GM23338 (cell line): ENCODE measurements at regions not wholly inside any gene's neighbourhood (a gene's known extent, or its start where the extent isn't known, plus 50 kb on each side); places are given as distances from the start of the nearest gene placed in this dataset.

ENCODE experiments used
- ATAC-seq: fragments of 200-7000 bp; cut with Tn5 transposase; 3 replicates; pipeline ENCODE4 v1.9.1; 2020
- DNase-seq: peaks from one replicate; pipeline ENCODE4 v3.0.0-alpha.2; 2015; ENCODE audit warnings: low spot score
- H2AFZ ChIP-seq: fragments of 200-600 bp; sonication (generic); 2 replicates; pipeline ENCODE4 v1.8.0; 2016; ENCODE audit warnings: antibody characterized with exemption, mild to moderate bottlenecking, moderate library complexity
- H3F3A ChIP-seq: fragments of 200-600 bp; sonication (generic); replicated peaks from 2 replicates; pipeline ENCODE4 v1.8.0; 2017; ENCODE audit warnings: antibody characterized with exemption, mixed run types, low read depth
- H3K27ac ChIP-seq: fragments of 200-600 bp; sonication (generic); 2 replicates; pipeline ENCODE4 v1.6.1; 2016; ENCODE audit warnings: low read depth
- H3K27me3 ChIP-seq: fragments of 200-600 bp; sonication (generic); 2 replicates; pipeline ENCODE4 v1.8.0; 2016; ENCODE audit warnings: mild to moderate bottlenecking, mixed run types, moderate library complexity; ENCODE audit not compliant: insufficient read depth
- H3K36me3 ChIP-seq: fragments of 200-600 bp; sonication (generic); 2 replicates; pipeline ENCODE4 v1.8.0; 2016; ENCODE audit warnings: mild to moderate bottlenecking; ENCODE audit not compliant: insufficient read depth
- H3K4me1 ChIP-seq: fragments of 200-600 bp; sonication (generic); 2 replicates; pipeline ENCODE4 v1.8.0; 2016; ENCODE audit warnings: mild to moderate bottlenecking, moderate library complexity; ENCODE audit not compliant: insufficient read depth
- H3K4me2 ChIP-seq: fragments of 200-600 bp; sonication (generic); 2 replicates; pipeline ENCODE4 v1.7.1; 2017; ENCODE audit warnings: mixed run types
- H3K4me3 ChIP-seq: fragments of 200-600 bp; sonication (generic); 2 replicates; pipeline ENCODE4 v1.6.1; 2016; ENCODE audit warnings: mixed run types
- H3K79me2 ChIP-seq: fragments of 200-600 bp; sonication (generic); replicated peaks from 2 replicates; pipeline ENCODE4 v1.8.0; 2017; ENCODE audit warnings: mild to moderate bottlenecking; ENCODE audit not compliant: insufficient read depth
- H3K9me2 ChIP-seq: fragments of 200-600 bp; sonication (generic); 2 replicates; pipeline ENCODE4 v1.8.0; 2017; ENCODE audit not compliant: insufficient read depth
- H4K20me1 ChIP-seq: fragments of 200-600 bp; sonication (generic); replicated peaks from 2 replicates; pipeline ENCODE4 v1.8.0; 2017; ENCODE audit warnings: mild to moderate bottlenecking; ENCODE audit not compliant: insufficient read depth
- H3K27ac Mint-ChIP-seq: 2 replicates; pipeline ENCODE4 v1.8.0; 2020; ENCODE audit warnings: inconsistent platforms, mild to moderate bottlenecking, moderate library complexity, mixed read lengths
- H3K27me3 Mint-ChIP-seq: 3 replicates; pipeline ENCODE4 v1.8.0; 2022; ENCODE audit warnings: low read depth, mild to moderate bottlenecking, moderate library complexity, mixed read lengths, inconsistent platforms; ENCODE audit not compliant: insufficient read depth, poor library complexity
- H3K36me3 Mint-ChIP-seq: 3 replicates; pipeline ENCODE4 v1.8.0; 2021; ENCODE audit warnings: low read depth, mild to moderate bottlenecking, inconsistent platforms, moderate library complexity, mixed read lengths
- H3K4me1 Mint-ChIP-seq: 3 replicates; pipeline ENCODE4 v1.8.0; 2020; ENCODE audit warnings: mild to moderate bottlenecking, inconsistent platforms, mixed read lengths
- H3K4me3 Mint-ChIP-seq: 3 replicates; pipeline ENCODE4 v1.8.0; 2021; ENCODE audit warnings: moderate library complexity, mild to moderate bottlenecking, inconsistent platforms, mixed read lengths
- H3K9me3 Mint-ChIP-seq: 3 replicates; pipeline ENCODE4 v1.8.0; 2020; ENCODE audit warnings: moderate library complexity, mild to moderate bottlenecking, inconsistent platforms, mixed read lengths
- CREB1 ChIP-seq: fragments of 250-450 bp; sonication (Bioruptor Pico); IDR thresholded peaks from 2 replicates; pipeline ENCODE4 v1.5.0; 2020; ENCODE audit warnings: low read depth, mild to moderate bottlenecking, moderate library complexity
- CTCF ChIP-seq, 2 experiments: fragments of 200-600 bp in 1 of 2; sonication (generic) in 1 of 2; conservative IDR thresholded peaks; 2 replicates each; pipeline versions ENCODE4 v1.5.1 to v1.6.1; 2016 to 2017; ENCODE audit warnings: antibody characterized with exemption in 2 of 2, low read depth in 2 of 2, mild to moderate bottlenecking in 2 of 2, moderate library complexity in 1 of 2
- EZH2 ChIP-seq: fragments of 200-600 bp; sonication (generic); IDR thresholded peaks from one replicate; pipeline ENCODE4 v1.8.0; 2017; ENCODE audit warnings: antibody characterized with exemption, mild to moderate bottlenecking, low read depth; ENCODE audit not compliant: unreplicated experiment
- EZH2phosphoT487 ChIP-seq: fragments of 200-600 bp; sonication (generic); IDR thresholded peaks from one replicate; pipeline ENCODE4 v1.8.1; 2018; ENCODE audit warnings: antibody characterized with exemption; ENCODE audit not compliant: unreplicated experiment
- NANOG ChIP-seq: IDR thresholded peaks from 2 replicates; pipeline ENCODE4 v1.6.1; 2016; ENCODE audit warnings: antibody characterized with exemption, borderline replicate concordance
- POLR2AphosphoS5 ChIP-seq: IDR thresholded peaks from 2 replicates; pipeline ENCODE4 v1.6.1; 2016; ENCODE audit warnings: antibody characterized with exemption, low read depth
- REST ChIP-seq: IDR thresholded peaks from one replicate; pipeline ENCODE4 v1.6.1; 2018; ENCODE audit warnings: antibody characterized with exemption; ENCODE audit not compliant: unreplicated experiment
- STAT1 ChIP-seq: IDR thresholded peaks from one replicate; pipeline ENCODE4 v1.6.1; 2016; ENCODE audit warnings: antibody characterized with exemption; ENCODE audit not compliant: unreplicated experiment
- ZNF114 ChIP-seq: fragments of 250-450 bp; sonication (Bioruptor Pico); IDR thresholded peaks from 2 replicates; pipeline ENCODE4 v1.5.0; 2020; ENCODE audit warnings: mild to moderate bottlenecking, moderate library complexity
- ZNF331 ChIP-seq: fragments of 250-450 bp; sonication (Bioruptor Pico); IDR thresholded peaks from 2 replicates; pipeline ENCODE4 v1.5.0; 2020; ENCODE audit warnings: low read depth, mild to moderate bottlenecking, moderate library complexity
- ZNF462 ChIP-seq: fragments of 250-450 bp; sonication (Bioruptor Pico); IDR thresholded peaks from 2 replicates; pipeline ENCODE4 v1.5.0; 2020; ENCODE audit warnings: mild to moderate bottlenecking, moderate library complexity

GRCh38 chr2:192484903-192485302, 290.2 kb upstream of the TMEFF2 start:
- Mint-ChIP-seq H3K9me3 (peaks cover 6% of the 10 kb centered on the region; the same call in 1 of the 3 replicates), H3K27me3 (no peaks in the 10 kb centered on the region), H3K4me3 (no peak overlapping the region), H3K27ac (no peak overlapping the region), H3K4me1 (peaks cover 12% of the 10 kb centered on the region), H3K36me3 (peaks cover 3% of the 10 kb centered on the region; the same call in 1 of the 3 replicates)
- 0 out of 2 replicates have a peak, but pooled peaks cover 6% of the 10 kb centered on the region for H3K9me2 ChIP-seq
- no peaks in the 10 kb centered on the region for H3K79me2 ChIP-seq
- H3K4me3 ChIP-seq, result no peak overlapping the region
- H3K27me3 ChIP-seq, result no peaks in the 10 kb centered on the region
- peaks cover 4% of the 10 kb centered on the region; the same call in 1 of the 2 replicates for H3K36me3 ChIP-seq
- H2AFZ ChIP-seq, result peak overlapping the region; percentile 70; the same call in 1 of the 2 replicates
- ATAC-seq, result no peak
- peaks cover 11% of the 10 kb centered on the region for H3K4me1 ChIP-seq
- no peak overlapping the region for H3K27ac ChIP-seq
- no peaks in the 10 kb centered on the region for H3F3A ChIP-seq
- H4K20me1 ChIP-seq, result no peaks in the 10 kb centered on the region
- TF ChIP-seq CTCF (conservative IDR thresholded peaks at IDR 0.05; ENCODE audit: low read depth in 2 of 2) (no peak), EZH2 (no peak), NANOG (no peak), ZNF462 (CRISPR knock-in tag) (no peak), STAT1 (no peak), EZH2phosphoT487 (no peak), CREB1 (CRISPR knock-in tag) (no peak), REST (no peak), ZNF114 (CRISPR knock-in tag) (no peak), ZNF331 (CRISPR knock-in tag) (no peak), POLR2AphosphoS5 (no peak)
- no peak for DNase-seq
- 0 out of 2 replicates have a peak overlapping the region, but pooled peaks have one; percentile 27 for H3K4me2 ChIP-seq
